ENCODE measurements at regions not wholly inside any gene's neighbourhood (a gene's known extent, or its start where the extent isn't known, plus 50 kb on each side); places are given as distances from the start of the nearest gene placed in this dataset.
"Not testable (repeated sequence)": the region's sequence is repeated elsewhere in the genome, so short reads cannot be mapped to it uniquely, and the experiment has no call there.

GRCh38 chr4:27974881-27975280 is 1114.2 kb downstream of the STIM2 start:
- H3K36me3 Mint-ChIP-seq; H3K27ac Mint-ChIP-seq; H3K36me3 ChIP-seq (ENCODE audit: insufficient read depth, low read length); H3K27ac ChIP-seq (ENCODE audit: low read depth, low read length); H3K27me3 ChIP-seq (ENCODE audit: insufficient read depth, low read length, poor library complexity, severe bottlenecking); H3K4me1 Mint-ChIP-seq; DNase-seq; H3K27me3 Mint-ChIP-seq; H3K4me1 ChIP-seq (ENCODE audit: insufficient read depth, low read length); H3K4me3 Mint-ChIP-seq; H3K9me3 ChIP-seq (ENCODE audit: low read length); CTCF ChIA-PET; POLR2A ChIA-PET; H3K4me3 ChIP-seq (ENCODE audit: low read length): not testable (repeated sequence)
- peaks cover 5 to 25% (median 17%) of the 10 kb centered on the region in 5 donors for H3K9me3 Mint-ChIP-seq

GRCh38 chr4:27978427-27979109 is 1117.9 kb downstream of the STIM2 start:
- H3K27me3 ChIP-seq (ENCODE audit: insufficient read depth, low read length, poor library complexity, severe bottlenecking); CTCF ChIA-PET; H3K4me1 Mint-ChIP-seq; DNase-seq; H3K4me1 ChIP-seq (ENCODE audit: insufficient read depth, low read length); H3K27ac Mint-ChIP-seq; H3K36me3 ChIP-seq (ENCODE audit: insufficient read depth, low read length); H3K9me3 ChIP-seq (ENCODE audit: low read length); H3K27me3 Mint-ChIP-seq; H3K36me3 Mint-ChIP-seq; H3K4me3 Mint-ChIP-seq; H3K27ac ChIP-seq (ENCODE audit: low read depth, low read length); POLR2A ChIA-PET; H3K4me3 ChIP-seq (ENCODE audit: low read length): not testable (repeated sequence)
- peaks cover 5 to 28% (median 17%) of the 10 kb centered on the region in 5 donors for H3K9me3 Mint-ChIP-seq

- no peaks in the 10 kb centered on the region for H3K36me3 ChIP-seq (ENCODE audit: insufficient read depth, low read length)
- H3K27ac ChIP-seq (ENCODE audit: low read depth, low read length) = no peak overlapping the region
- no peak overlapping the region for H3K4me3 Mint-ChIP-seq
- H3K4me1 ChIP-seq (ENCODE audit: insufficient read depth, low read length) = no peaks in the 10 kb centered on the region
- H3K4me3 ChIP-seq (ENCODE audit: low read length) = no peak overlapping the region
- ChIA-PET CTCF (no interaction called here), POLR2A (no interaction called here)
- H3K9me3 ChIP-seq (ENCODE audit: low read length) = no peaks in the 10 kb centered on the region
- H3K27me3 ChIP-seq (ENCODE audit: insufficient read depth, low read length, poor library complexity, severe bottlenecking) = no peaks in the 10 kb centered on the region
- no peak for DNase-seq
- no peaks in the 10 kb centered on the region for H3K36me3 Mint-ChIP-seq
- H3K4me1 Mint-ChIP-seq = no peaks in the 10 kb centered on the region
- H3K9me3 Mint-ChIP-seq = peaks cover 0 to 9% (median 3%) of the 10 kb centered on the region in 5 donors
- no peak overlapping the region for H3K27ac Mint-ChIP-seq
- H3K27me3 Mint-ChIP-seq = no peaks in the 10 kb centered on the region
Observed at GRCh38 chr4:27985522-27985921, 1124.9 kb downstream of the STIM2 start.

- POLR2A ChIA-PET = no interaction called here
Observed at GRCh38 chr4:27986476-27986875, 1125.8 kb downstream of the STIM2 start.

GRCh38 chr4:28001698-28002097 is 1141.1 kb downstream of the STIM2 start:
- H3K36me3 ChIP-seq (ENCODE audit: insufficient read depth, low read length) = no peaks in the 10 kb centered on the region
- no peaks in the 10 kb centered on the region for H3K9me3 ChIP-seq (ENCODE audit: low read length)
- no peak overlapping the region for H3K4me3 ChIP-seq (ENCODE audit: low read length)
- H3K4me1 Mint-ChIP-seq = no peaks in the 10 kb centered on the region
- no peaks in the 10 kb centered on the region for H3K27me3 ChIP-seq (ENCODE audit: insufficient read depth, low read length, poor library complexity, severe bottlenecking)
- ChIA-PET POLR2A (no interaction called here), CTCF (no interaction called here)
- H3K9me3 Mint-ChIP-seq = peaks cover 3 to 46% (median 3%) of the 10 kb centered on the region in 5 donors
- no peaks in the 10 kb centered on the region for H3K4me1 ChIP-seq (ENCODE audit: insufficient read depth, low read length)
- no peaks in the 10 kb centered on the region for H3K27me3 Mint-ChIP-seq
- no peak overlapping the region for H3K4me3 Mint-ChIP-seq
- no peaks in the 10 kb centered on the region for H3K36me3 Mint-ChIP-seq
- no peak overlapping the region for H3K27ac Mint-ChIP-seq
- H3K27ac ChIP-seq (ENCODE audit: low read depth, low read length) = no peak overlapping the region
- no peak for DNase-seq

More at GRCh38 chr4:27986476-27986875, 1125.8 kb downstream of the STIM2 start:
- Histone ChIP-seq H3K9me3 (ENCODE audit: low read length) (no peaks in the 10 kb centered on the region), H3K4me1 (ENCODE audit: insufficient read depth, low read length) (no peaks in the 10 kb centered on the region), H3K36me3 (ENCODE audit: insufficient read depth, low read length) (no peaks in the 10 kb centered on the region), H3K27ac (ENCODE audit: low read depth, low read length) (no peak overlapping the region), H3K27me3 (ENCODE audit: insufficient read depth, low read length, poor library complexity, severe bottlenecking) (no peaks in the 10 kb centered on the region), H3K4me3 (ENCODE audit: low read length) (no peak overlapping the region)
- H3K27ac Mint-ChIP-seq = no peak overlapping the region
- H3K27me3 Mint-ChIP-seq = no peaks in the 10 kb centered on the region
- CTCF ChIA-PET = no interaction called here
- H3K36me3 Mint-ChIP-seq = no peaks in the 10 kb centered on the region
- H3K4me1 Mint-ChIP-seq = no peaks in the 10 kb centered on the region
- DNase-seq = no peak
- H3K9me3 Mint-ChIP-seq = peaks cover 0 to 12% (median 3%) of the 10 kb centered on the region in 5 donors
- H3K4me3 Mint-ChIP-seq = no peak overlapping the region

GRCh38 chr4:28004520-28004919 is 1143.9 kb downstream of the STIM2 start:
- Histone ChIP-seq H3K4me1 (ENCODE audit: insufficient read depth, low read length) (no peaks in the 10 kb centered on the region), H3K36me3 (ENCODE audit: insufficient read depth, low read length) (no peaks in the 10 kb centered on the region), H3K27me3 (ENCODE audit: insufficient read depth, low read length, poor library complexity, severe bottlenecking) (no peaks in the 10 kb centered on the region), H3K27ac (ENCODE audit: low read depth, low read length) (no peak overlapping the region), H3K9me3 (ENCODE audit: low read length) (no peaks in the 10 kb centered on the region), H3K4me3 (ENCODE audit: low read length) (no peak overlapping the region)
- no peak for DNase-seq
- Mint-ChIP-seq H3K36me3 (no peaks in the 10 kb centered on the region), H3K4me1 (no peaks in the 10 kb centered on the region), H3K4me3 (no peak overlapping the region), H3K27me3 (no peaks in the 10 kb centered on the region), H3K9me3 (peaks cover 0 to 38% (median 3%) of the 10 kb centered on the region in 5 donors), H3K27ac (no peak overlapping the region)
- ChIA-PET CTCF (no interaction called here), POLR2A (no interaction called here)

GRCh38 chr4:28006021-28006420 is 1145.4 kb downstream of the STIM2 start:
- Mint-ChIP-seq H3K4me3 (no peak overlapping the region), H3K36me3 (no peaks in the 10 kb centered on the region), H3K27me3 (no peaks in the 10 kb centered on the region), H3K27ac (no peak overlapping the region), H3K4me1 (no peaks in the 10 kb centered on the region), H3K9me3 (peaks cover 0 to 31% (median 3%) of the 10 kb centered on the region in 5 donors)
- H3K27ac ChIP-seq (ENCODE audit: low read depth, low read length) = no peak overlapping the region
- no peak for DNase-seq
- no peaks in the 10 kb centered on the region for H3K4me1 ChIP-seq (ENCODE audit: insufficient read depth, low read length)
- ChIA-PET POLR2A (no interaction called here), CTCF (no interaction called here)
- no peak overlapping the region for H3K4me3 ChIP-seq (ENCODE audit: low read length)
- no peaks in the 10 kb centered on the region for H3K9me3 ChIP-seq (ENCODE audit: low read length)
- H3K27me3 ChIP-seq (ENCODE audit: insufficient read depth, low read length, poor library complexity, severe bottlenecking) = no peaks in the 10 kb centered on the region
- H3K36me3 ChIP-seq (ENCODE audit: insufficient read depth, low read length) = no peaks in the 10 kb centered on the region

GRCh38 chr4:28007693-28008092 is 1147.1 kb downstream of the STIM2 start:
- Histone ChIP-seq H3K4me1 (ENCODE audit: insufficient read depth, low read length) (no peaks in the 10 kb centered on the region), H3K9me3 (ENCODE audit: low read length) (no peaks in the 10 kb centered on the region), H3K27ac (ENCODE audit: low read depth, low read length) (no peak overlapping the region), H3K27me3 (ENCODE audit: insufficient read depth, low read length, poor library complexity, severe bottlenecking) (no peaks in the 10 kb centered on the region), H3K36me3 (ENCODE audit: insufficient read depth, low read length) (no peaks in the 10 kb centered on the region), H3K4me3 (ENCODE audit: low read length) (no peak overlapping the region)
- CTCF ChIA-PET = no interaction called here
- H3K36me3 Mint-ChIP-seq = no peaks in the 10 kb centered on the region
- no peak overlapping the region for H3K27ac Mint-ChIP-seq
- no peak for DNase-seq
- no peak overlapping the region for H3K4me3 Mint-ChIP-seq
- H3K27me3 Mint-ChIP-seq = no peaks in the 10 kb centered on the region
- POLR2A ChIA-PET = no interaction called here
- peaks cover 0 to 23% (median 2%) of the 10 kb centered on the region in 5 donors for H3K9me3 Mint-ChIP-seq
- no peaks in the 10 kb centered on the region for H3K4me1 Mint-ChIP-seq

GRCh38 chr4:28009541-28009940 is 1148.9 kb downstream of the STIM2 start:
- DNase-seq = no peak
- H3K27ac Mint-ChIP-seq = no peak overlapping the region
- no peaks in the 10 kb centered on the region for H3K27me3 Mint-ChIP-seq
- no peak overlapping the region for H3K27ac ChIP-seq (ENCODE audit: low read depth, low read length)
- H3K27me3 ChIP-seq (ENCODE audit: insufficient read depth, low read length, poor library complexity, severe bottlenecking) = no peaks in the 10 kb centered on the region
- no peak overlapping the region for H3K4me3 Mint-ChIP-seq
- H3K4me1 Mint-ChIP-seq = no peaks in the 10 kb centered on the region
- peaks cover 0 to 20% (median 4%) of the 10 kb centered on the region in 5 donors for H3K9me3 Mint-ChIP-seq
- CTCF ChIA-PET = no interaction called here
- no peaks in the 10 kb centered on the region for H3K4me1 ChIP-seq (ENCODE audit: insufficient read depth, low read length)
- no peaks in the 10 kb centered on the region for H3K36me3 ChIP-seq (ENCODE audit: insufficient read depth, low read length)
- no peaks in the 10 kb centered on the region for H3K9me3 ChIP-seq (ENCODE audit: low read length)
- POLR2A ChIA-PET = no interaction called here
- H3K36me3 Mint-ChIP-seq = no peaks in the 10 kb centered on the region
- no peak overlapping the region for H3K4me3 ChIP-seq (ENCODE audit: low read length)
